Stimulated activated CD8-positive, alpha-beta memory T cell treated with anti-CD3 and anti-CD28 coated beads, Interleukin-2, amount 100 ng/mL, for 48 hours (primary cell): ENCODE measurements at regions not wholly inside any gene's neighbourhood (a gene's known extent, or its start where the extent isn't known, plus 50 kb on each side); places are given as distances from the start of the nearest gene placed in this dataset.

Source experiments
- DNase-seq, 2 donors: peaks; one replicate each; pipeline ENCODE4 v3.0.0-alpha.2; 2020; ENCODE audit warnings: low read depth in 2 of 2

DNA sequence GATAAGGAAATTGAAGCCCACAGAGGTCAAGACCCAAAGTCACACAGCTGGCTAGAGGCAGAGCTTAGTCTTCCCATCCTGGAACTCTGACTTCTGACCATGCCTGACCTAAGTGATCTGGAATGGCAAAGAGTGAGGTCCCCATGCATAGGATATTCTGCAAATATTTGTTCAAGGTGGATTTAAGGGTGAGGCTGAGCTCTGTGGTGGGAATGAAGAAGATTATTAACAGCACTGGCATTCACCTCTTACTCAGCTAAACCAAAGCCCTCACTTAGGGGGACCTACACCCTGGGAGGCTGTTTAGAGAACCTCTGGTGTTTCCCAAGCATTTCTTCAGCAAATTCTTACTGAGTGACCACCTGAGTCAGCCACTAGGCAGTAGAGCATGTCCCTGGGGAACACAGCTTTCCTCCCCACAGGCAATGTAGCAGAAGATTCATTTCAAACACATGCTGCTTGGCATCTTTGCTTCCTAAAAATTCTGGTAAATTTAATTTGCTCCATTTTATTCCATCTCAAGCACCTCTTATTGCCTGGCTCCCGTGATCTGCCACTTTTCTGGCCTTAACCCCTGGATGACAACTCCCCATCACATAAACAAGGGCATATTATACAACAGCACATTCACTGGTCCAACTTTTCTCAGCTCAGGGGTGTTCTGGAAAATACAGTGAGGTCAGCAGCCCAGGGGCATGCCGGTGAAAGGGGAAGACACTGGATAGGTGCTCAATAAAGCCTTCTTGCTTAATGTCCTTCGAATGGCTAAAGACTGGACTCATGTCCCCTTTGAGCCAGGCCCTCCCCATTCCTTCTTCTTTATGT lies 176.0 kb downstream of the ABHD5 start:
- DNase-seq: no peak

GRCh38 chr3:43867436-43868072 lies 176.8 kb downstream of the ABHD5 start:
- DNase-seq: no peak

DNA sequence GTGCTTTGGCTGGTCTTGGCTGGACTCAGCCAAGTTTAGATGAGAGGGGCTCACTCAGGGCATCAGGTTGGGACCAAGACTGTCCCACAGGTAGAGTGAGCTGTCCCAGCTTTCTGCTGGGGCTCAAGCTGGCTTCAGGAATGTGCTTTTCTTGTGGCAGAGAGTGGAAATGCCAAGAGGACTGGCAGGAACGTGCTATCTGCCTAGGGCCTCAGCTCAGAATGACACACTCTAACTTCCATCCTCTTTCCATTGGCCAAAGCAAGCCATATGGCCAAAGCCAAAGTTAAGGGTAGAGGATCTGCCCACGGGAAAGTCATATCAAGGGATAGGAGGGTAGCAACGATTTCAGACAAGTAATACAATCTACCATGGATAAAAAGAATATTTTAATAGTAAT lies 178.8 kb downstream of the ABHD5 start:
- no peak for DNase-seq

DNA sequence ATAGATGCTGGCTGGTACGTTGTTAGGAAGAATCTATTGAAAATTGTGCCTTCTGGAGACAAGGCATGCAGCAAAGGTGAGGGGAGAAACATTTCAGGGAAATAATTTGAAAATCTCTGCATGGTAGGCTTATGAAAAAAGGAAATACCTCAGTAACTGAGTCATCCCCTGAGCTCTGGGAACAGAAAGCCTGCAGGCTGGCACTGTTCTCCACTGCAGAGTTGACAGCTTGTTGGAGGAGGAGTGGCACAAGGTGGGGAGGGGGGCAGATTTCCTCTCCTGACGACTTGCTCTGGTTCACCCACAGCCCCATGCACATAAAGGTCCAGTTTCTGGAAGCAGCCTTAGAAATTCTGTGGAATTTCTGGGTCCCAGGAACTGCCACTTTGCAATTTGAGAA lies 179.4 kb downstream of the ABHD5 start:
- DNase-seq: no peak

DNA sequence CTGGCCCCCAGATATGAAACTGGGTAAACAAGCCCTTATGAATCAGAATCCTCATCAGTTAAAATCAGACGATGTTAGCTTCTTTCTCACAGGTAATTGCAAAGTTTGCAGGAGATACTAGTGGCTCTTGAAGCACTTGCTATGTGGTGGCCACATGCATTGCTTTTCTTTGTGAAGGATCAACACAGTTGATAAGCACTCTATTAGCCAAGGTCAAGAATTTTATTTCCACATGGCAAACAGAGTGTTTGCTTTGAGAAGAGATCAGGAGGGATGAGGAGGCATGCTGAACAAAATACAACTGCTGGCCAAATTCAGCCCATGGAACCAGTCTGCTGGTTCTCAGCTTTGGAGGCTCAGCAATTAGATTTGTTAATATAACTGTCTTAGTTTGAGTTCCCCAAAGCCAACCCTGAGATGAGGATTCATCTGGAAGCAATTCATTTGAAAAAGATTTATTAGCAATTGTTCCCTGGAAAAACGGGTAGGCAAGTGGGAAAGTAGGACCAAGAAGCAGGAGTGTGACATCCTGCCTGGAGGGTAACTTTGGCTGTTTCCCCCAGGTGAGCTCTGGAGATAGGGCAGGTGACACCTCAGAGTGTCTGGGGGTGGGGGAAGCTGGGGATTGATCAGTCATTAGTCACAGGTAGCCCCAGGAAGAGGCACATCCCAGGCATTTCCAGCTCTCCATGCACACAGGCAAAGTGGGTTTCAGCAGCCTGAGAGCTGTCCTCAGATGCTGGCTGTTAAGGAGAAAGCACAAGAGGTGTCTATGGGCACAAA lies 180.3 kb downstream of the ABHD5 start:
- no peak for DNase-seq

GRCh38 chr3:43871627-43872245 lies 181.0 kb downstream of the ABHD5 start:
- no peak for DNase-seq

GRCh38 chr3:43872301-43872700 lies 181.6 kb downstream of the ABHD5 start:
- no peak for DNase-seq

GRCh38 chr3:43872901-43873300 lies 182.2 kb downstream of the ABHD5 start:
- no peak for DNase-seq

DNA sequence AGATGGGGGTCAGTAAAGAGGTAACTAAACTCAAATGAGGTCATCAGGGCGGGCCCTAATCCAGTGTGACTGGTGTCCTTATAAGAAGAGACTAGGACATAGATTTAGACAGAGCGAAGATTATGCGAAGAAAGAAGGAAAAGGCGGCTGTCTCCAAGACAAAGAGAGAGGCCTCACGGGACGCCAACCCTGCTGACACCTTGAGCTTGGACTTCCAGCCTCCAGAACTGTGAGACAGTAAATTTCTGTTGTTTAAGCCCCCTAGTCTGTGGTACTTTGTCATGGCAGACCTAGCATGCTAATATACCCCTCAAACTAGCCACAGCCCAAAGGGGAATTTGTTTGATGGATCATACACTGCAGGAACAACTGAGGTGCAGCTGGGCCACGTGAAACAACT lies 183.0 kb downstream of the ABHD5 start:
- DNase-seq: no peak

GRCh38 chr3:43874290-43874689 lies 183.6 kb downstream of the ABHD5 start:
- DNase-seq: no peak

- DNase-seq: no peak
Observed at GRCh38 chr3:43874731-43875130, 184.0 kb downstream of the ABHD5 start.

DNA sequence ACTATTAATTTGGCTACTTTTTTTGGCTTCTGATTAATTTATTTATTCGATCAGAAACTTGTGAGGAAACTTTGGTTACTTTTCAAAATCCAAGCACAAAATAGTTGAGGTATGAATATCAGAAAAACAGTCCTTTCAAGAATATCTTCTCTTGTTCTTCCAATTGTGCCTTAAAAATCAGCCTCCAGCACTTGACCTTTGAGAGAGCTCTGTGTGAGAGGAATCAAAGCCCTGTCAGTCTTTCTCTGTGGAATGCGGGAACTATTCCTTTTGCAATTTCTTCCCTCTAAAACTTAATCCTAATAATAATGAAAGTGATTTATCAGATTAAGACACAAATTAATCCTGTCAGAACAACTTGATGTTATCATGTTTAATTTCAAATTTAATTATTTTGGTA lies 185.9 kb downstream of the ABHD5 start:
- DNase-seq: no peak

DNA sequence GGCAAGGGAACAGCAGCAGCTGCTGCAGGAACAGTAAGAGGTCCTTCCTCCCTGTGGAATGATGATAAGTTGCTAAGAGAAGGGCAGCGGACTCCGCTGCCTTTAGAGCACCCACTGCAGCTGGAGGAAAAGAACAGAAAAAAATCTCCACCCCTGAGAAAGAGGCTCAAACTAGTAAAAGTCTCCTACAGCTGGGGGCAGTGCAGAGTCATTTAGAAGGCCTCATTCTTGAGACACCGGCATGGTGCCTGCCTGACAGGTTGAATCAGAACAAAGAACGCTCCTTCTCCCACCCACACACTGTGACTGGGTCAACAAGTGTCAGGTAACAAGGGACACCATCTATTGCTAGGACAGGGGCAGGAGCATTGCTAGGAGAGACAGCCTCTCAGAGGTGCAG lies 188.4 kb downstream of the ABHD5 start:
- DNase-seq: no peak

- no peak for DNase-seq
Observed at GRCh38 chr3:43882976-43883680, 192.4 kb downstream of the ABHD5 start.

DNA sequence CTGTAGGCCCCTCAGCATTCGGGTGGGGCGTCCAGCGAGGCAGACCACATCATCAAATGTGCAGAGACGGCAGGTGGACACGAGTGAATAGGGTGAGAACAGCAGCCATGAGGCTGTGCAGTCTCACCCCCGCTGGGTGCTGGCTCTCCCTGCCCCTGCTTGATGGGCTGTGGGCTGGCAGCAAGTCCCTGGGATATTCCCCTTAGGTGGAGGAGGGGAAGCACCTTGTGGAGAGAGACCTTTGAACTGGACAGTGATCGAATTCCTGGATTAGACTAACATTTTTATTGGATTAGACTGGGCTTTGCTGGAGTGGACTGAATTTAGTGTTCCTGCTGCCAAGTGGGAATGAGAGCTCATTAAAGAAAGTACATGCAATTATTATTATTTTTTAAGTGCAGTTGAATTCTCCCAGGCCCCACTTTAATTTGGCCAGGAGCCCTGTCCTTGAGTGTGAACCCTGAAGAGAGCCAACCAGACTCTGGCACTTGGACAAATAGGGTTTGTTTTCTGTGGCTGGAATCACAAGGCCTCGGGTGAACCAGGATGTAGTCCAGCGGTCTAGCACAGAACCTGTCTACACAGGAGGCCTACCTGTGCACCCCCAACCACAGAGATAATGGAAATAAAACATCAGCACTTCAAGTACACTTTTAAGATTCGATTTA lies 193.1 kb downstream of the ABHD5 start:
- no peak for DNase-seq

- no peak for DNase-seq
Observed at GRCh38 chr3:43884581-43884980, 193.8 kb downstream of the ABHD5 start.

GRCh38 chr3:43885908-43886618 lies 195.3 kb downstream of the ABHD5 start:
- no peak for DNase-seq

DNA sequence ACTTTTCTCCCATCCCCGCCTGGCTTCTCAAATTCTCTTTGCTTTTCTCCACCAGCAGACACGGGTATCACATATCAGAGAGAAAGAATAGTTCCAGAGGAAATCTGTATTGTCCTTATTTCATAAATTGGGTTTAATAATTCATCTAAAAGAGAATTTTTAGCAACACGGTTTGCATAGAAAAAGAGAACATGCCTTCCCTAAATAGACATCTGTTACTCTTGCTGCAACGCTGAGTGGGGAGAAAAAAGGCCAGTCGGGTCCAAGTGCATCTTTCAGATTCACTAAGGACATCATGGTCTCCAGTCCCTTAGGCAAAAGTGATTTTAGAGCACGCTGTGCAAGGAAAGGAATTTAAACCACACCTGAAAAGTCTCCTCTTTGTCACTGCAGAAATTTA lies 201.3 kb downstream of the ABHD5 start:
- DNase-seq: no peak

DNA sequence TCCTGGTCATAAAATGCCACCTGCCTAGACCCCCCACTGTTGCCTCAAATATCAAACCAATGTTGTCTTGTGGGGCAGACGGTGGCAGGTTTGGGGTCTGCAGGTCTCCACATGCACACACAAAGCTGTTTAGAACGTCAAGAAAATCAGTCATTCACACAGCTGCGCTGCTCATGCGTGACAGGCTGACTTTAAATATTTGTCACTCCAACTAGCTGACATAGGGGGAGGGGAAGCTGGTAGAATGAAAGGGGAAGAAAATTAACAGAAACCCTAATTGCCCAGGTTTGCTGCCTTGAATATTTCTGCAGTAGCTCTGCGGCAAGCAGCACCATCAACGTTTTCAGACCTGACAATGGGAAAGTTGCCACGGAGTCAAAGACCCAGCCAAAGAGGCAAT lies 201.8 kb downstream of the ABHD5 start:
- DNase-seq: no peak

- DNase-seq: no peak
Observed at GRCh38 chr3:43893727-43894126, 203.0 kb downstream of the ABHD5 start.
